ENCODE measurements at regions not wholly inside any gene's neighbourhood (a gene's known extent, or its start where the extent isn't known, plus 50 kb on each side); places are given as distances from the start of the nearest gene placed in this dataset.
"Not testable (repeated sequence)": the region's sequence is repeated elsewhere in the genome, so short reads cannot be mapped to it uniquely, and the experiment has no call there.

GRCh38 chr7:10436302-10436701 lies 537.4 kb upstream of the PHF14 start:
- DNase-seq (ENCODE audit: low spot score) (no peak), FAIRE-seq (no peak)

DNA sequence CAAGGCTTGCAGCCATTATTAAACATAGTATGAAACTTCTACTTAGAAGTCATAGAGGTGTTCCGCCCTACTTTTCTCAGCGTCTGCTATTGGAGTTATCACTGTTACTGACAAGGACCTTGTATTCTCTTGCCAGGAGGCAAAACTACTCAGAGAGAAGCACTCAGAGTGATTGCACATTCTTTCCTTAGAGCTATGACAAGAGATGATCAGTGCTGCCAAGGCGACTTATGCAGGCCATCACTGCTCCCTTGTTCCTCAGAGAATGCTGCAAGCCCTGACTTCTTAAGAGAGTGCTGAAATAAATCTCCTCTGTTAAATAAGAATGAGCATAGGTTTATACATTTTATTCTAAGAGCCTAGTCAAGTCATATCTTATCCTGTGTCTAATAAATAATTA lies 534.6 kb upstream of the PHF14 start:
- no peak for DNase-seq (ENCODE audit: low spot score)
- no peak for FAIRE-seq

- no peak for DNase-seq (ENCODE audit: low spot score)
Observed at GRCh38 chr7:10455936-10456335, 517.7 kb upstream of the PHF14 start.

DNA sequence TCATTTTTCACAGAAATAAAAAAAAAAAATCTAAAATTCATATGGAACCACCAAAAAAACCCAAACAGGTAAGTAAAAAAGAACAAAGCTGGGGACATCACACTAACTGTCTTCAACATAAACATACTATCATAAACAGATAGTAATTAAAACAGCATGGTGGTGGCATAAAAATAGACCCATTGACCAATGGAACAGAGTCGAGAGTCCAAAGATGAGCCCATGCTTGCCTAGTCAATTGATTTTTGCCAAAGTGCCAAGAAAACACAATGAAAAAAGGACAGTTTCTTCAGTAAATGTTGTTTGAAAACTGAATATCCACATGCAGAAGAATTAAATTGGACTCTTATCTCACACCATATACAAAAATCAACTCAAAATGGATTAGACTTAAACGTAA lies 513.2 kb upstream of the PHF14 start:
- no peak for FAIRE-seq
- DNase-seq (ENCODE audit: low spot score) = no peak

More at GRCh38 chr7:10455936-10456335, 517.7 kb upstream of the PHF14 start:
- FAIRE-seq = no peak

GRCh38 chr7:10463701-10464100 lies 510.0 kb upstream of the PHF14 start:
- FAIRE-seq (no peak), DNase-seq (ENCODE audit: low spot score) (no peak)

DNA sequence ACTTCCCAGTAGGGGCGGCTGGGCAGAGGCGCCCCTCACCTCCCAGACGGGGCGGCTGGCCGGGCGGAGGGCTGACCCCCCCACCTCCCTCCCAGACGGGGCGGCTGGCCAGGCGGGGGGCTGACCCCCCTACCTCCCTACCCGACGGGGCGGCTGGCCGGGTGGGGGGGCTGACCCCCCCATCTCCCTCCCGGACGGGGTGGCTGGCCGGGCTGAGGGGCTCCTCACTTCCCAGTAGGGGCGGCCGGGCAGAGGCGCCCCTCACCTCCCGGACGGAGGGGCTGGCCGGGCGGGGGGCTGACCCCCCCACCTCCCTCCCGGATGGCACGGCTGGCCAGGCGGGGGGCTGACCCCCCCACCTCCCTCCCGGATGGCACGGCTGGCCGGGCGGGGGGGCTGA lies 508.1 kb upstream of the PHF14 start:
- not testable (repeated sequence) for DNase-seq (ENCODE audit: low spot score); FAIRE-seq

DNA sequence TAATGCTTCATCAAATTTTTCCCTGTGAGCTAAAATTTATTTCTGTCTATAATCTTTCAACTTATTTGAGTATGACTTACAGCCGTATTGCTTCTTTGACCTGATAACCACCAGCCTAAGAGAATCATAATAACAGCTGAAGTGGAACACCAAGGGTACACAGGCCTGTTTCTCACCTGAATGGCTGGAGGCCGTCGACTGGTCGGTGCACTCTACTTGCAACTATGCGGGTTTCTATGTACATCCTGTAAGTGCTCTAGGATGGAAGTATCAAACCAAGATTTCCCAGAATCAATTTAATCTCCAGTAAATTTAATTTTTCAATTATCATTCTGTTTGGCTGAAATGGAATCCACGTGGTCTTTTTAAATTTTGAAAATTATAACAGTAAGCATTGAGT lies 504.8 kb upstream of the PHF14 start:
- FAIRE-seq (no peak), DNase-seq (ENCODE audit: low spot score) (no peak)

DNA sequence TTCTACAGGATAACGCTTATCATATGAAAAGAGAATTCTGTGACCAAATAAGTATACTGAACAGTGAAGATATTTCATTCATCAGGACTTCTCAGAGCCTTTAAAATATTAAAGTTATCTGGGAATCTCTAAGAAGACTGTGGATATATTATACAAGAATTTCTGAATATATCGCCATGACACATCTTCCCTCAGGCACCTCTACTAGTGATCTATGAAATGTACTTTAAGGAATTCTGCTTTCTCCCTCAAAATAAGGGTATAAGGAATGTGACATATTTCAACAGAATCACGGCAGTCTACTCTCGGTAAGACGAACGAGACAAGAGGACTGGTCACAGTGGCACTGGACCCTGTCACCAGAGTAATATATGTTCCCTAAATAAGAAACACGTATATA lies 504.2 kb upstream of the PHF14 start:
- no peak for DNase-seq (ENCODE audit: low spot score)
- no peak for FAIRE-seq

- FAIRE-seq (no peak), DNase-seq (ENCODE audit: low spot score) (no peak)
Observed at GRCh38 chr7:10471280-10472058, 502.2 kb upstream of the PHF14 start.

DNA sequence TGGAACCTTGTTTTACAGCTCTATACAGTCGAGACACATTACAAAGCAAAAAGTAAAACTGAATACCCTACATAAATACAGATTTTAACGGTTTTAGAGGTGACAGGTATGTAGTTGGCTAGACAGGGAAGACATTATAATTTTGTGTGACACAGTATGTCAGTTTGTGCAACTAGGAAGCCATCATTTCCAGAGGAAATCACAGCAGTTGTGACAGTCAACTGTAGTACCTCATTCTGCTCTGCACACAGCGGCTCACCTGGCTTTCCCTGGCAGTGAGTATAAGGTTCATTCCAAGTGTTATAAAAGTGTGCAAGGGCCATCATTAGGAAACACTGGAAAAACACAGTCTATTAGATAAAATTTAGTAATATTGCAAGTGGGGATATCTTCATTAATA lies 501.6 kb upstream of the PHF14 start:
- FAIRE-seq (no peak), DNase-seq (ENCODE audit: low spot score) (no peak)

GRCh38 chr7:10473569-10473968 lies 500.1 kb upstream of the PHF14 start:
- FAIRE-seq (no peak), DNase-seq (ENCODE audit: low spot score) (no peak)

- DNase-seq (ENCODE audit: low spot score) (peak; percentile 3), FAIRE-seq (no peak)
Observed at GRCh38 chr7:10474048-10474447, 499.6 kb upstream of the PHF14 start.

DNA sequence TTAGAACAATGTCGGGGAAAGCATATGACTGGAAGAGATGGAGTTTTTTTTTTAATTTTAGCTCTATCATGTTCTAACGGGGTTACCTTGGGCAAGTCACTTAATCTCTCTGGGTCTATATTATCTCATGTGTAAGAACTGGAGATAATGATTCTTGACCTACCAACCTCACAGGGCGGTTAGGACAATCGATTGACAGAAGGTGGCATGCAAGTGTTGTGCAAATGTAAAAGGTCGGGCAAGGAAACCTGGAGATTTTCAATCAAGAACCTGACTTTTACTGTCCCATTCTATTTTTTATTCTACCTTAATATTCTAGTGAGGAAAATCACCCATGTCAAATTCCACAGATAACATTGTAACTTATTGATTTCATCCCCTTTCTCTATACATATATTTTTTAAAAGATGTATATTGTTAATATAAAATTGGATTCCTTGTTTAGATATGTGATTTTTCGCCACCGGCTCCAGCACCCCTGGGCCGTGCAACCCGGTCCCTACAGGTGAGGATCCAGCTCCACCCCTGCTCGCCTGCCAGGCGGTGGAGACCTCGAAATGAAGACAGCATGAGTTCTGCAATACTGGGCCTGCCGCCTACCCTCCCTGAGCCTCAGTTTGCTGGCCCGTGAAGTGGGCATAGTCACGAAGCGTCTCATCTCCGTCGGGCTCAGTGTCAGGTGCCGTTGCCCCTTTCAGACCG lies 497.6 kb upstream of the PHF14 start:
- no peak for FAIRE-seq

GRCh38 chr7:10476642-10477041 lies 497.0 kb upstream of the PHF14 start:
- FAIRE-seq = no peak

More for the DNA sequence above, 497.6 kb upstream of the PHF14 start:
- no peak for DNase-seq (ENCODE audit: low spot score)

GRCh38 chr7:10483671-10484070 lies 490.0 kb upstream of the PHF14 start:
- DNase-seq (ENCODE audit: low spot score) (peak; percentile 19), FAIRE-seq (no peak)

More at GRCh38 chr7:10476642-10477041, 497.0 kb upstream of the PHF14 start:
- no peak for DNase-seq (ENCODE audit: low spot score)

DNA sequence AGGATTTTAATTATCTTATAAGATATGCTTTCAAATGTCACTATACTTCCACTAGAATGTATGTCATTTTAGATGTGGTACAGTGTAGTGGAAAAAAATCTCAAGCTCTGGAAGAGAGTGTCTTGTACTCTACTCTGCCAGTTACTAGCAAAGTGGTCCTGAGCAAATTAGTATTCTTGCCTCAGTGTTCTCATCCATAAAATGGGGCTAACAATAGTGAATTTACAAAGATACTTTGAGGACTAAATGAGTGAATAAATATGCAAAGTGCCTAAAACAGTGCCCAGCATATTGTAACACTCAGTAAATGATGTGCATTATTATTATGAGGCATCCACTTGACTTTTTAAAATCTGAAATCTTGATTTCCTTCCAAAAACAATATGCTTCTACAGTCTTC lies 488.9 kb upstream of the PHF14 start:
- FAIRE-seq (no peak), DNase-seq (ENCODE audit: low spot score) (no peak)

GRCh38 chr7:10501206-10501884 lies 472.3 kb upstream of the PHF14 start:
- DNase-seq (ENCODE audit: low spot score); FAIRE-seq: not testable (repeated sequence)

DNA sequence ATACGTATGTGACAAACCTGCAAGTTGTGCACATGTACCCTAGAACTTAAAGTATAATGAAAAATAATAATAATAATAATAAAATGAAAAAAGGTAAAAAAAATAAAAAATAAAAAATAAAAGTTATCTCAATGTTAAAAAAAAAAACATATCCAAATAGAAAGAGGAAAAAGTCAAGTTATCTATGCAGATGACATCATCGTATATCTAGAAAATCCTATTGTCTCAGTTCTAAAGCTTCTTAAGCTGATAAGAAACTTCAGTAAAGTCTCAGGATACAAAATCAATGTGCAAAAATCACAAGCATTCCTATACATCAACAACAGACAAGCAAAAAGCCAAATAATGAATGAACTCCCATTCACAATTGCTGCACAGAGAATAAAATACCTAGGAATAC lies 466.6 kb upstream of the PHF14 start:
- FAIRE-seq (no peak), DNase-seq (ENCODE audit: low spot score) (no peak)

DNA sequence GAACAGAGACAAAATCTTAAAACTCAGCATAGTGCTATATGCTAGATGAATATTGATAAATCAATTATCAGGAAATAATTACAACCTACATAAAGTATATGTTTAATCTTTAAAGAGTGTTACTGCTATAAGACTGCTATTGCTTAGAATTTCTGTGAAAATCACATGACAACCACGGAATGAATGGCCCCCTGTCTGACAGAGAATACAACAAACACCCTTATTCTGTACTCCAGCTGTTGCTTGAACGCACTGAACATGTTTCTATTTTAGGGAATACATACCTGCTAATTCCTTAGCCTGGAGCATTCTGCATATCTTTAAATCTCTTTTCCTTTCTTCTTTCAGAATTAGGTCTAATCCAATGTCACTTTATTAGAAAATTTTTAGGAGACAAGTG lies 452.4 kb upstream of the PHF14 start:
- DNase-seq (ENCODE audit: low spot score) (no peak), FAIRE-seq (no peak)

- not testable (repeated sequence) for FAIRE-seq; DNase-seq (ENCODE audit: low spot score)
Observed at GRCh38 chr7:10533429-10533828, 440.2 kb upstream of the PHF14 start.

DNA sequence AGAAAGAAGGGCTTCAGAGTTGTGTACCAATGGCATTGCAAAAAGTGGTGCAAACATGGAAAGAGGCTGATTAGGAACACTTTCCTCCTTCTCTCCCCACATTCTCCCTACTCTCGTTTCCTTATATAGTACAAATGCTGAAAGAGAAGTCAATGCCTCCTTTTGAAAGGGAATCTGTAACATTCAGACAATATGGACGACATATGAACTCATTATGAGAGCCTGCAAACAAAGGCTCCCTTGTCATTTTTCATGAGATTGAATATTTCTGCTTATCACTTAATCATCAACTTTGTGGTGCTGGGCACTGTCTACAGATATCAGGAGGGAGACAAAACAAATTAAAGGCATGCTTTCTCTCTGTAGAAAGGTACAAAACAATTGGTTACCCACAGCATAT lies 437.1 kb upstream of the PHF14 start:
- FAIRE-seq (no peak), DNase-seq (ENCODE audit: low spot score) (no peak)

DNA sequence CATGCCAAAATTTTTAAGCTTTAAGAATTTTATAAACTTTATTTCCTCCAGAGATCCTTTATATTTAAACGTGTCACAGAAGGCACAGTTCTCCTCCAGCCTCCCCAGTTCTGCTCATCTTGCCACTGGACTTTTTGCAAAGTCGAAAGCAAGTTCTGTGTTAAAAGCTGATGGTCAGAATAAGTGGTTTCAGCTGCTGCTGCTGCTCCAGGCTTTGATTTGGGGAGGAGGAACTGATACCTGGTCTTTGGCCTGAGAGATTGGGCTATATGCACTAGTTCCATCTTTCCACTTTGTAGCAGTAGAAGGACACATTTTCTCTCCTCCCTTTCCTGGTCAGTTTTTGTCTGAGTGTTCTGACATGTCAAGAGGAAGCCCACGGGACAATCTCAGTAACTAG lies 435.9 kb upstream of the PHF14 start:
- no peak for DNase-seq (ENCODE audit: low spot score)
- FAIRE-seq = no peak

All from urothelium cell line (cell line).